Nucleus accumbens (tissue), 56 donors: ENCODE measurements at regions not wholly inside any gene's neighbourhood (a gene's known extent, or its start where the extent isn't known, plus 50 kb on each side); places are given as distances from the start of the nearest gene placed in this dataset.
A peak's percentile ranks its signal among the peaks of the same experiment; 100 is the strongest.

Source experiments
- DNase-seq, 56 donors: peaks; one replicate each; lab custom pipeline; 2025; lab: John Stamatoyannopoulos, UW

GRCh38 chr9:14402583-14402982, 88.6 kb upstream of the NFIB start:
- no peak for DNase-seq

- no peak for DNase-seq
Observed at GRCh38 chr9:14401911-14402310, 88.0 kb upstream of the NFIB start.

GRCh38 chr9:14400658-14400995, 86.7 kb upstream of the NFIB start:
- DNase-seq: peak in 50 of 56 donors; percentile 7 to 84 (median 54)

- DNase-seq: no peak
Observed at GRCh38 chr9:14399756-14400657, 86.1 kb upstream of the NFIB start.

GRCh38 chr9:14398473-14398872, 84.5 kb upstream of the NFIB start:
- DNase-seq: peak in 4 of 56 donors; percentile 2 to 13 (median 4)

GRCh38 chr9:14396171-14396570, 82.2 kb upstream of the NFIB start:
- DNase-seq: peak in 33 of 56 donors; percentile 3 to 77 (median 25)

- DNase-seq: peak in 54 of 56 donors; percentile 15 to 94 (median 76)
Observed at GRCh38 chr9:14395317-14396082, 81.6 kb upstream of the NFIB start.

GRCh38 chr9:14393418-14393817, 79.5 kb upstream of the NFIB start:
- DNase-seq: no peak

- DNase-seq: no peak
Observed at GRCh38 chr9:14391620-14392019, 77.7 kb upstream of the NFIB start.

GRCh38 chr9:14389657-14390056, 75.7 kb upstream of the NFIB start:
- DNase-seq: no peak

- no peak for DNase-seq
Observed at GRCh38 chr9:14389146-14389545, 75.2 kb upstream of the NFIB start.

- no peak for DNase-seq
Observed at GRCh38 chr9:14383773-14384172, 69.8 kb upstream of the NFIB start.

GRCh38 chr9:14383294-14383693, 69.4 kb upstream of the NFIB start:
- DNase-seq: peak in 2 of 56 donors; percentile 4 to 38

GRCh38 chr9:14380061-14380836, 66.3 kb upstream of the NFIB start:
- no peak for DNase-seq

GRCh38 chr9:14379280-14379679, 65.3 kb upstream of the NFIB start:
- DNase-seq: no peak

- DNase-seq: no peak
Observed at GRCh38 chr9:14373706-14374105, 59.8 kb upstream of the NFIB start.

GRCh38 chr9:14373336-14373666, 59.4 kb upstream of the NFIB start:
- DNase-seq: no peak

GRCh38 chr9:14372437-14373335, 58.7 kb upstream of the NFIB start:
- peak in 3 of 56 donors; percentile 0 to 3 (median 3) for DNase-seq

GRCh38 chr9:14369011-14369410, 55.1 kb upstream of the NFIB start:
- DNase-seq: no peak

GRCh38 chr9:14366076-14366475, 52.1 kb upstream of the NFIB start:
- DNase-seq: peak in 3 of 56 donors; percentile 12 to 36 (median 13)
